ENCODE measurements at regions not wholly inside any gene's neighbourhood (a gene's known extent, or its start where the extent isn't known, plus 50 kb on each side); places are given as distances from the start of the nearest gene placed in this dataset.

DNA sequence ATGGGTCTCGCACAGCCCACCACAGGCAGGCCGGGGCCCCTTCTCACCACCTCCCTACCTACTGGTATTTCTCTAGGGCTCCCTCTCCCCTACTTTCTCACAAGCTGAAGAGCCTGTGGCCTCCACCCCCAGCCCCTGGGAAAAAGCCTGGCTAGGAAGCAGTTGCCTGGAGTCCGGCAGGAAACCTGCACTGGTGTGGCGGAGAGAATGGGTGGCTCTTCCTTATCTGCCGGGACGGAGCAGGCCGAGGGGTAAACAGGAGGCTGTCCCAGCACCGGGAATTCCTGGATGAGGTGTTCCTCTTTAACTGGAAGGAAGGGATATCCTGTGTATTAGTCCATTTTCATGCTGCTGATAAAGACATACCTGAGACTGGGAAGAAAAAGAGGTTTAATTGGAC lies 125.8 kb downstream of the TLR5 start:
- Mint-ChIP-seq H3K27me3 (ENCODE audit: unreplicated experiment) (peaks cover 7% of the 10 kb centered on the region), H3K9me3 (ENCODE audit: unreplicated experiment) (no peaks in the 10 kb centered on the region), H3K4me3 (ENCODE audit: unreplicated experiment) (peak overlapping the region; percentile 81), H3K4me1 (ENCODE audit: unreplicated experiment) (peaks cover 68% of the 10 kb centered on the region), H3K27ac (ENCODE audit: unreplicated experiment) (peak overlapping the region; percentile 99), H3K36me3 (ENCODE audit: low read depth, unreplicated experiment) (peaks cover 59% of the 10 kb centered on the region)
- TF ChIP-seq, protein P1, sequence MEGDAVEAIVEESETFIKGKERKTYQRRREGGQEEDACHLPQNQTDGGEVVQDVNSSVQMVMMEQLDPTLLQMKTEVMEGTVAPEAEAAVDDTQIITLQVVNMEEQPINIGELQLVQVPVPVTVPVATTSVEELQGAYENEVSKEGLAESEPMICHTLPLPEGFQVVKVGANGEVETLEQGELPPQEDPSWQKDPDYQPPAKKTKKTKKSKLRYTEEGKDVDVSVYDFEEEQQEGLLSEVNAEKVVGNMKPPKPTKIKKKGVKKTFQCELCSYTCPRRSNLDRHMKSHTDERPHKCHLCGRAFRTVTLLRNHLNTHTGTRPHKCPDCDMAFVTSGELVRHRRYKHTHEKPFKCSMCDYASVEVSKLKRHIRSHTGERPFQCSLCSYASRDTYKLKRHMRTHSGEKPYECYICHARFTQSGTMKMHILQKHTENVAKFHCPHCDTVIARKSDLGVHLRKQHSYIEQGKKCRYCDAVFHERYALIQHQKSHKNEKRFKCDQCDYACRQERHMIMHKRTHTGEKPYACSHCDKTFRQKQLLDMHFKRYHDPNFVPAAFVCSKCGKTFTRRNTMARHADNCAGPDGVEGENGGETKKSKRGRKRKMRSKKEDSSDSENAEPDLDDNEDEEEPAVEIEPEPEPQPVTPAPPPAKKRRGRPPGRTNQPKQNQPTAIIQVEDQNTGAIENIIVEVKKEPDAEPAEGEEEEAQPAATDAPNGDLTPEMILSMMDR (IDR thresholded peaks at IDR 0.05; ENCODE audit: unreplicated experiment): no peak
- peak; percentile 59 for DNase-seq (ENCODE audit: low spot score)

DNA sequence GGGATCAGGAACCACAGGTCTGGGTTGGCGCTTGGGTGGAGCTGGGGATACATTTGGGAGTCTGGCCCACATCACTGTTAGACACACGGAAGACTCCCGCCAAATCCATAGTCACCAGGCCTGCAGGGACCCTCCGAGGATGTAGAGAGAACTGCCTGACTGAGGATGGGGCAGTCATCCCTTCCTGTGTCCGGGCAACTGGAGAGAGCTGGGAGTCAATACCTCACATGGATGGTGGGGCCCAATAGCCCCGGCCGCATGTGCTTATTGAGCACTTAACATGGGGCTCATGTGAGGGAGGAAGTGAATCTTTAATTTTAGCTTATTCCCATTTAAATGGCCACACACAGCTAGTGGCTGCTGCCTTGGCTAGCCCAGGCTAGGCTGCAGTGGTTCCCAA lies 124.5 kb downstream of the TLR5 start:
- no peaks in the 10 kb centered on the region for H3K9me3 Mint-ChIP-seq (ENCODE audit: unreplicated experiment)
- H3K4me3 Mint-ChIP-seq (ENCODE audit: unreplicated experiment): no peak overlapping the region
- H3K4me1 Mint-ChIP-seq (ENCODE audit: unreplicated experiment): peaks cover 81% of the 10 kb centered on the region
- peak overlapping the region; percentile 99 for H3K27ac Mint-ChIP-seq (ENCODE audit: unreplicated experiment)
- peaks cover 59% of the 10 kb centered on the region for H3K36me3 Mint-ChIP-seq (ENCODE audit: low read depth, unreplicated experiment)
- DNase-seq (ENCODE audit: low spot score): no peak
- H3K27me3 Mint-ChIP-seq (ENCODE audit: unreplicated experiment): peaks cover 12% of the 10 kb centered on the region
- TF ChIP-seq, protein P1 (IDR thresholded peaks at IDR 0.05; ENCODE audit: unreplicated experiment): no peak

DNA sequence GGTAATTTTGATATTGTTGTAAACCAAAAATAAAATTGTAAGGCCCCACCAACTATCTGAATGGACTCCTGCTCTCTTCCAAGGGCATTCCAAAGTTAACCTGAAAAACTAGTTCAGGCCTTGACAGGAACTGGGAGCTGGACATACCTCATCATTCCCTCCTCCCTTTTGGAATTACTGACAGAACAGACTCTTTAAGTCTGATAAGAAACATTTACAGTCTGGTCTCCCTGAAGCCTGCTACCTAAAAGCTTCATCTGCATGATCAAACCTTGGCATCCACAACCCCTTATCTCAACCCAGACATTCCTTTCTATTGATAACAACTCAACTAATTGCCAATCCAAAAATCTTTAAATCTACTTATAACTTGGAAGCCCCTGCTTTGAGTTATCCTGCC lies 123.8 kb downstream of the TLR5 start:
- DNase-seq (ENCODE audit: low spot score): no peak
- H3K4me1 Mint-ChIP-seq (ENCODE audit: unreplicated experiment): peaks cover 83% of the 10 kb centered on the region
- peak overlapping the region; percentile 48 for H3K4me3 Mint-ChIP-seq (ENCODE audit: unreplicated experiment)
- peaks cover 60% of the 10 kb centered on the region for H3K36me3 Mint-ChIP-seq (ENCODE audit: low read depth, unreplicated experiment)
- TF ChIP-seq, protein P1 (IDR thresholded peaks at IDR 0.05; ENCODE audit: unreplicated experiment): no peak
- H3K27me3 Mint-ChIP-seq (ENCODE audit: unreplicated experiment): peaks cover 12% of the 10 kb centered on the region
- peak overlapping the region; percentile 50 for H3K27ac Mint-ChIP-seq (ENCODE audit: unreplicated experiment)
- H3K9me3 Mint-ChIP-seq (ENCODE audit: unreplicated experiment): no peaks in the 10 kb centered on the region

DNA sequence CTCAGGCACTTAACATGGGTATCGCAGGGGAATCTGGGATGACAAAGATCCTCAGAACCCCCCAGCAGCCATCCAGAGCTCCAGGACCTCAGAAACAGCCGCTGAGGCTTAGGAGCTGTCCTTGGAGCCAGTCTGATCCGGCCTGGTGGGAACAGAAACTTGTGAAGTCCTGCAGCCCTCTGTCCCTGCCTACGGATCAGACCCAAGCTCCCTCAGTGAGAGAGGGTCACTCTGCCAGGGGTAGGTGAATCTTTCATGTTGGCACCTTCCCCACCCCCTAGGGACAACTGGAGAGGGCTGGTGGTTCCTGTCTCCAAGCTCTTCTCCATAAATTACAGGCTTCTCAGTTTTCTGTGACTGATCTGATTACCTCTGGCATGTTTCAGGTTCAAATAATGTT lies 122.3 kb downstream of the TLR5 start:
- DNase-seq (ENCODE audit: low spot score): no peak
- Mint-ChIP-seq H3K36me3 (ENCODE audit: low read depth, unreplicated experiment) (peaks cover 67% of the 10 kb centered on the region), H3K27me3 (ENCODE audit: unreplicated experiment) (peaks cover 9% of the 10 kb centered on the region), H3K4me3 (ENCODE audit: unreplicated experiment) (no peak overlapping the region), H3K27ac (ENCODE audit: unreplicated experiment) (no peak overlapping the region), H3K4me1 (ENCODE audit: unreplicated experiment) (peaks cover 80% of the 10 kb centered on the region), H3K9me3 (ENCODE audit: unreplicated experiment) (no peaks in the 10 kb centered on the region)
- TF ChIP-seq, protein P1 (IDR thresholded peaks at IDR 0.05; ENCODE audit: unreplicated experiment): no peak

DNA sequence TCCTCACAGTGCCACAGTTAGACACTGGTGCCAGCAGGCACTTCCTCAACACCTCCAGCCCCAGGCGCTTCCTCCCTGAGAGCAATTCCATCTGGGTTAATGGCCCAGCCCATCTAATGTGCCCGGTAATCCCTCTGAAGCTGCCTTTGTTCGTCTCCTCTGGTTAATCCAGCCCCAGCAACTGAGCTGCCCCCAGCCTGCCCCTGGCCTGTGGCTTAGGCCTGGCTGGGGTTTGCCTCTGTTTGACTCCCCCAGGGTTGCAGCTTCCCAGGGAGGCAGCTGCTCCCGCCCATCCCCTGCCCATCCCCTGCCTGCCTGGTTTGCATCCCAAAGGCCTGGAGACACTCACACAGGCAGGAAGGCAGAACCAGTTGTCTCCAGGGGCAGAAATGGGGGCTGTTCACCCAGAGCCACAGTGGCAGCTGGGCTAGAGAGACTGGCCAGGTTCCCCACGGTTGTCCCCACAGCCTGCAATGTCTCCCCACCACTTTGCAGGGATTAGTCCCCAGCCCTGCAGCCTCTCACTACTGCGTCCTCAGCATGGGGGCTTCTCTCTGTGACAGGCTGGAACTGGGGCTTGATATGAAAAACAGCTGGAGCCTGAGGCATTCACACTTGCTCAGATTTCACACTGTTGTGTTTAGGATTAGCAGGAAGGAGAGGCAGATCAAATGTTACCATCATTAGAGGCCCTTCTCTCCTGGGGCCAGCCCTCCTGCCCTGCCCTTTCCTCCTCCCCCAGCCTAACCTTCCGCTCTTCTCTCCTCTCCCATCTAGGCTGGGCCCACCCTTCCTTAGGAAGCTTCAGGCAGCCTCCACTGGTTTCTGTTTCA lies 120.2 kb downstream of the TLR5 start:
- H3K27ac Mint-ChIP-seq (ENCODE audit: unreplicated experiment): peak overlapping the region; percentile 42
- peak overlapping the region; percentile 8 for H3K4me3 Mint-ChIP-seq (ENCODE audit: unreplicated experiment)
- H3K4me1 Mint-ChIP-seq (ENCODE audit: unreplicated experiment): peaks cover 65% of the 10 kb centered on the region
- H3K9me3 Mint-ChIP-seq (ENCODE audit: unreplicated experiment): no peaks in the 10 kb centered on the region
- DNase-seq (ENCODE audit: low spot score): peak; percentile 13
- peaks cover 54% of the 10 kb centered on the region for H3K36me3 Mint-ChIP-seq (ENCODE audit: low read depth, unreplicated experiment)
- H3K27me3 Mint-ChIP-seq (ENCODE audit: unreplicated experiment): peaks cover 9% of the 10 kb centered on the region
- TF ChIP-seq, protein P1 (IDR thresholded peaks at IDR 0.05; ENCODE audit: unreplicated experiment): no peak
